Karpas-422 (cell line): ENCODE measurements at regions not wholly inside any gene's neighbourhood (a gene's known extent, or its start where the extent isn't known, plus 50 kb on each side); places are given as distances from the start of the nearest gene placed in this dataset. TPM values are rescaled to one million over a fixed set of nuclear protein-coding genes. Genes with fewer than 3 reads are reported as not detected.

Source experiments
- small RNA-seq: library from RNA; depleted of rRNA; stranded (forward); fragments of <200 nt; gene quantifications from one replicate; pipeline ENCODE3, GENCODE V24; 2014

Small RNAs in the stretch of these regions (small RNA-seq; reads per million reads assigned to genes)
- gene AL590004.1: not detected
